Retinal pigment epithelial cell (primary cell): ENCODE measurements at regions not wholly inside any gene's neighbourhood (a gene's known extent, or its start where the extent isn't known, plus 50 kb on each side); places are given as distances from the start of the nearest gene placed in this dataset.

Experiments
- DNase-seq: peaks from one replicate; pipeline ENCODE4 v3.0.0-alpha.2; 2010; ENCODE audit warnings: low read depth
- H3K4me3 ChIP-seq: 2 replicates; pipeline ENCODE4 v1.5.1; 2011; ENCODE audit warnings: mild to moderate bottlenecking, low read length, control low read depth, moderate library complexity
- TF ChIP-seq, protein P1 (sequence below): conservative IDR thresholded peaks from 2 replicates; pipeline ENCODE4 v1.5.1; 2011; ENCODE audit warnings: low read depth, low read length, control low read depth, inconsistent platforms

DNA sequence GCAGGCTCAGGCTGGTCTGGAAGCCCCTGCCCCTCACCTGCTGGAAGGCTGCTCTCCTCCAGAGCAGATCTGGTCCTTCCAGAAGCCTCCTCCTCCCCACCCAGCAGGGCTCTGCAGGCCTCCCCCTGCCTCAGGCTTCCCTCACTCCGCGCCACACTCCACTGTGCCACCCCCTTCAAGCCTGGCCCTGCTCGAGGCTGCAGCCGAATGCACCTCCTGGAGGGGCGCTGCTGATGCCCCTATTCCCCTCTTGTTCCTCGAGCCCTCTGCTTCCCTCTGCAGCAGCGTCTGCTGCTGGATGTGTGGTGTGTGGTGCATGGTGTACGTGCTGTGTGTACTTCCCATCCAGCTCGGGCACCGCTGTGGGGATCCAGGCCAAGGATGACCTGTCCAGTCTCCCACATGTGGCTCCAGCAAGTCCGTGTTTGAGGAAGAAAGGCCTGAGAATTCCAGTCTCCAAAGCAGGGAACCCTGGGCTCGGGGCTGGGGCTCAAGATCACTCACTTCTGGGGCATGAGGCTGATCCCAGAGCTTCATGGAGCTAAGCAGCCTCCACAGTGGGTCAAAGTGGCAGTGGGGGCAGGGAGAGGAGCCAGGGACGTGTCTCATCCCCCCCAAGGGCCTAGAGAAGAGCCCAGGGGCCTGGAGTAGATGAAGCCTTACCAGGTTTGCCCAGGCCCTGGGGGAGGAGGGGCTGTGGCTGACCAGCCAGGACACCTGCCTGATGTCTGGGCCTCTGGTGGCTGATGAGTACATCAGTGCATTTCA, 136.0 kb upstream of the C14orf180 start:
- no peak overlapping the region for H3K4me3 ChIP-seq
- TF ChIP-seq, protein P1, sequence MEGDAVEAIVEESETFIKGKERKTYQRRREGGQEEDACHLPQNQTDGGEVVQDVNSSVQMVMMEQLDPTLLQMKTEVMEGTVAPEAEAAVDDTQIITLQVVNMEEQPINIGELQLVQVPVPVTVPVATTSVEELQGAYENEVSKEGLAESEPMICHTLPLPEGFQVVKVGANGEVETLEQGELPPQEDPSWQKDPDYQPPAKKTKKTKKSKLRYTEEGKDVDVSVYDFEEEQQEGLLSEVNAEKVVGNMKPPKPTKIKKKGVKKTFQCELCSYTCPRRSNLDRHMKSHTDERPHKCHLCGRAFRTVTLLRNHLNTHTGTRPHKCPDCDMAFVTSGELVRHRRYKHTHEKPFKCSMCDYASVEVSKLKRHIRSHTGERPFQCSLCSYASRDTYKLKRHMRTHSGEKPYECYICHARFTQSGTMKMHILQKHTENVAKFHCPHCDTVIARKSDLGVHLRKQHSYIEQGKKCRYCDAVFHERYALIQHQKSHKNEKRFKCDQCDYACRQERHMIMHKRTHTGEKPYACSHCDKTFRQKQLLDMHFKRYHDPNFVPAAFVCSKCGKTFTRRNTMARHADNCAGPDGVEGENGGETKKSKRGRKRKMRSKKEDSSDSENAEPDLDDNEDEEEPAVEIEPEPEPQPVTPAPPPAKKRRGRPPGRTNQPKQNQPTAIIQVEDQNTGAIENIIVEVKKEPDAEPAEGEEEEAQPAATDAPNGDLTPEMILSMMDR: no peak
- DNase-seq: no peak

DNA sequence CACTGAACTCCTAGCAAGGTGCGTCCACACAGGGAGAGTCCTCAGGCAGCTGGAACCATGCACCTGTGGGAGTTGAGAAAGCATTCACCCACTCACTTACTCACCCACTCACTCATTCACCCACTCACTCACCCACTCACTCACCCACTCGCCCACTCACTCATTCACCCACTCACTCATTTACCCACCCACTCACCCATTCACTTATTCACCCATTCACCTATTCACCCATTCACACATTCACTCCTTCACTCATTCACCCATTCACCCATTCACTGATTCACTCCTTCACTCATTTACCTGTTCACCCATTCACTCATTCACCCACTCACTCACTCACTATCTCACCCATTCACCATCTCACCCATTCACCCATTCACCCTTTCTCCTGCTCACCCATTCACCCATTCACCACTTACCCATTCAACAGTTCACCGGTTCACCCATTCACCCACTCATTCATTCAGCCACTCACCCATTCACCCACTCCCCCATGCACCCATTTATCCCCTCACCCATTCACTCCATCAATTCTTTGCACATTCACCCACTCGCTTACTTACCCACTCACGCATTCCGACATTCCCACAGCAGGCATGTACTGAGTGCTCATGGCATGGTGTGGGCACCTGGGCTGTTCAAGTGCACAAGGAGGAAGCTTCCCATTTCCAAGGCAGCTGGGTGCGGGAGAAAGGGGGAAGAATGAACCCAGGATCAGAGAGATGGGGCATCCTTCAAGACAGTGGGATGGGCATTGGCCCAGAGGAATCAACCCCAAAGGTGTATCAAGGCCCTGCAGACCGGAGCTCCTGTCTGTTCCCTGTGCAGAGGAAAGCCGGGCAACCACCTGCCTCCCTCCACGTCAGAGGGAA, 135.2 kb upstream of the C14orf180 start:
- H3K4me3 ChIP-seq: no peak overlapping the region
- TF ChIP-seq, protein P1: no peak
- DNase-seq: no peak

DNA sequence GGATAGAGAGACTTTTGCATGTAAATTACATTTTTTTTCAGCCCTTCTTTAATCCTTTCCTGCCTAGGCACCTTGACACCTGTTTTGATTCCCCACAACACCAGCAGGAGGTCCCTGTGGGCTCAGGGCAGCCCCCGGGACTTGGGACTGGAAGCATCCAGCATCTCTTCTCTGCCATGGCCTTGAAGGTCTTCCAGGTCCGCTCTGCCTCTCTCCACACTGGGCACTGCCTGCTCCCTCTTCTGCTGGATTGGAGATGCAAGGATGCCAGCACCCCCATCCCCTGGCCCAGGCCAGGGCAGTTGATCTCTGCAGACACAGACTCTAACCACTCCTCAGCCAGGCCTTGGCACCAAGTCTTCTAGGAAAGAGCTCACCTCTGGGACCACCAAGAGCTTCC, 134.5 kb upstream of the C14orf180 start:
- TF ChIP-seq, protein P1: no peak
- no peak for DNase-seq
- no peak overlapping the region for H3K4me3 ChIP-seq

DNA sequence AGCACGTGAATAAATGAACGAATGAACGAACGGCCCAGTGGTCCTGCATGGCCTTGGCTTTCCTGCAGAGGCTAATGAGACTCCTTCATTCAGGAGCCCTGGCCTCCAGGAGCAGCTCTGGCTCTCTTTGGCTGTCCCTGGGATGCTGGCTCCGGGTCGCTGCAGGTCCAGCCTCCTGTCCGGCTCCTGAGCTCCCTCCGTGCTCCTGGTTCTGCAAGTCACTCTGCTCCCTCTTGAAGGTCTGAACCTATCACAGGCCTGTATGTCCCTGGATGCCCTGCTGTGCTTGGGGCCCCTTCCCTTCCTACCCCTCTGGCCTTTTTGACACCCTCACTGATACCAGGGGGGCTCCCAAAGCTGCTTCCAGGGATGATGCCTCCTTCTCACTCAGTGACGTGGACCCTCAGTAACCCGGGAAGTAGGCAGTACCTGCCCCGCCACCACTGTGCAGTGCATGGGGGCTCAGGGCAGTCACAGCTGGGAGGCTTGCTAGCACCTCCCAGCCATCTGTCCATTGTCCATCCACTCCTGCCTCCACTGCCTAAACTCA, 133.7 kb upstream of the C14orf180 start:
- TF ChIP-seq, protein P1: no peak
- no peak for DNase-seq
- H3K4me3 ChIP-seq: no peak overlapping the region

DNA sequence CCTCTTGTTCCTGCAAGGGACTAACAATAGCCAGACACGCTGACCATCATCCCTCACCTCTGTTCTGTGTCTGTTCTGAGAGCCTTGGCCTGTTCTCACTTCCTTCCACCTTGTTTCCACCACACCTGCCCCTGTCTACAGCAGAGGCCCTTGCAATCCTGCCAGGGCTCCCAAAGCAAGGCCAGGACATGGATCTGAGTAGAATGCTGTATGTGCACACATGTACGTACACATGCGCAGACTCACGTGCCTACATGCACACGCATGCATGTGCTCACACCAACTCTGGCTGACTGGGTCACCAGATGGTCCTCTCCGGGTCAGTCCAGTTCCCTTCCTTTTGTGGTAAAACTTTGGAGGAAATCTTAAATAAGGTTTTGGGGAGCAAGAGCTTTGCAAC, 133.0 kb upstream of the C14orf180 start:
- DNase-seq: no peak
- TF ChIP-seq, protein P1: no peak

DNA sequence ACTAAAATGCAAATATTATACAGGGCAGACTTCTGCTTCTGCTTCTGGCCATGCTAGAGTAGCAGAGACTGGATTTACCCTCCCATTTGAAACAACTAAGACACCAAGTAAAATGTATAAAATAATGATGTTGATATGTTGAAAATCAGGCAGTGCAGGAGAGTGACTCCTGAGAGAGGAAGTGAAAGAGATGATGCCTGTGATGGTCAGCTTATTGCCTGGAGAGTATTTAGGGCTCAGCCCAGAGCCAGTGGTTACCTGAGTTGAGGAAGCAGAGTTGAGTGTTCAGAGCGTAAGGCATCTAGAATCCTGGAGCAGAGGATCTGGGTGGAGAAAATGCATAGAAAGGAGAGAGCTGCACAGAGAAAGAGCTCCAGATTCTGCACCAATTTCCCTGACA, 131.8 kb upstream of the C14orf180 start:
- TF ChIP-seq, protein P1: no peak
- DNase-seq: no peak

More for the DNA sequence above, 133.0 kb upstream of the C14orf180 start:
- H3K4me3 ChIP-seq: no peak overlapping the region

More for the DNA sequence above, 131.8 kb upstream of the C14orf180 start:
- H3K4me3 ChIP-seq: no peak overlapping the region
